ENCODE measurements at regions not wholly inside any gene's neighbourhood (a gene's known extent, or its start where the extent isn't known, plus 50 kb on each side); places are given as distances from the start of the nearest gene placed in this dataset.

DNA sequence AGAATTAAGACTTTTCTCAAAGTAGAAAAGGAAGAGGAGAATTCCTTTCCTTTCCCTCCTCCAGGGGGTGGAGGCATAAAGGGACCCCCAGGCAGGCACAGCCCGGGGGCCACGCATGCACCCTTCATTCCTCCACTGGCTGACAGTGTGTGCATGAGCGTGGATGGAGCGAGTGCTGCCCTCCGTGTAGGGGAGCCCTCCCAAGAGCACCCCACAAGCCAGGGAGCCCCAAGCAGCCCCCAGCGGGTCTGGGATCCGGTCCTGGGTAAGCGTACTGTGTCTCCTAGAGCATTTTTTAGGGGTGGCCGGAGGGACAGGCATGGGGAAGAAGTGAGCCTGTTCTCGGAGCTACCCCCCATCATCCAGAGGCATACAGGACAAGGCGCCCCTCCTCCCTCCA, 120.5 kb downstream of the SIK1 start:
- TF ChIP-seq, protein P1, sequence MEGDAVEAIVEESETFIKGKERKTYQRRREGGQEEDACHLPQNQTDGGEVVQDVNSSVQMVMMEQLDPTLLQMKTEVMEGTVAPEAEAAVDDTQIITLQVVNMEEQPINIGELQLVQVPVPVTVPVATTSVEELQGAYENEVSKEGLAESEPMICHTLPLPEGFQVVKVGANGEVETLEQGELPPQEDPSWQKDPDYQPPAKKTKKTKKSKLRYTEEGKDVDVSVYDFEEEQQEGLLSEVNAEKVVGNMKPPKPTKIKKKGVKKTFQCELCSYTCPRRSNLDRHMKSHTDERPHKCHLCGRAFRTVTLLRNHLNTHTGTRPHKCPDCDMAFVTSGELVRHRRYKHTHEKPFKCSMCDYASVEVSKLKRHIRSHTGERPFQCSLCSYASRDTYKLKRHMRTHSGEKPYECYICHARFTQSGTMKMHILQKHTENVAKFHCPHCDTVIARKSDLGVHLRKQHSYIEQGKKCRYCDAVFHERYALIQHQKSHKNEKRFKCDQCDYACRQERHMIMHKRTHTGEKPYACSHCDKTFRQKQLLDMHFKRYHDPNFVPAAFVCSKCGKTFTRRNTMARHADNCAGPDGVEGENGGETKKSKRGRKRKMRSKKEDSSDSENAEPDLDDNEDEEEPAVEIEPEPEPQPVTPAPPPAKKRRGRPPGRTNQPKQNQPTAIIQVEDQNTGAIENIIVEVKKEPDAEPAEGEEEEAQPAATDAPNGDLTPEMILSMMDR (IDR thresholded peaks at IDR 0.05; ENCODE audit: low read length) = no peak
- TF ChIP-seq EZH2 (IDR thresholded peaks at IDR 0.05; ENCODE audit: borderline replicate concordance, low read length) = no peak
